ACHN (cell line): ENCODE measurements at regions not wholly inside any gene's neighbourhood (a gene's known extent, or its start where the extent isn't known, plus 50 kb on each side); places are given as distances from the start of the nearest gene placed in this dataset.
A peak's percentile ranks its signal among the peaks of the same experiment; 100 is the strongest.
"Not testable (repeated sequence)": the region's sequence is repeated elsewhere in the genome, so short reads cannot be mapped to it uniquely, and the experiment has no call there.

ENCODE experiments used
- DNase-seq: peaks from one replicate; pipeline ENCODE4 v3.0.0-alpha.2; 2015
- in situ Hi-C: cut with HindIII; loops from 2 replicates; pipeline ENCODE4 v1.10.0; 2017; ENCODE audit warnings: low sequenced_read_pairs, low pct_ligation_motif_present, low pct_unique_long_range_greater_than_20kb

GRCh38 chr10:10730471-10731043 lies 287.1 kb upstream of the CELF2 start:
- in situ Hi-C loops = no loop called here
- DNase-seq = no peak

GRCh38 chr10:10731366-10731765 lies 286.3 kb upstream of the CELF2 start:
- no peak for DNase-seq
- in situ Hi-C loops = no loop called here

- in situ Hi-C loops = no loop called here
- DNase-seq = no peak
Measured at GRCh38 chr10:10734356-10735064, 283.2 kb upstream of the CELF2 start.

GRCh38 chr10:10745291-10745690 lies 272.4 kb upstream of the CELF2 start:
- no peak for DNase-seq
- in situ Hi-C loops = no loop called here

GRCh38 chr10:10755490-10755889 lies 262.2 kb upstream of the CELF2 start:
- DNase-seq = no peak
- in situ Hi-C loops = no loop called here

GRCh38 chr10:10758306-10758705 lies 259.4 kb upstream of the CELF2 start:
- no peak for DNase-seq

GRCh38 chr10:10759806-10760205 lies 257.9 kb upstream of the CELF2 start:
- in situ Hi-C loops, DNase-seq: not testable (repeated sequence)

More at GRCh38 chr10:10758306-10758705, 259.4 kb upstream of the CELF2 start:
- in situ Hi-C loops = no loop called here

- in situ Hi-C loops = no loop called here
- no peak for DNase-seq
Measured at GRCh38 chr10:10765017-10765416, 252.7 kb upstream of the CELF2 start.

GRCh38 chr10:10772411-10772810 lies 245.3 kb upstream of the CELF2 start:
- in situ Hi-C loops = no loop called here
- DNase-seq = no peak

GRCh38 chr10:10772874-10773508 lies 244.7 kb upstream of the CELF2 start:
- in situ Hi-C loops = no loop called here
- DNase-seq = no peak

- in situ Hi-C loops = no loop called here
- no peak for DNase-seq
Measured at GRCh38 chr10:10774416-10774815, 243.3 kb upstream of the CELF2 start.

- in situ Hi-C loops = no loop called here
- DNase-seq = no peak
Measured at GRCh38 chr10:10776363-10776762, 241.3 kb upstream of the CELF2 start.

- no peak for DNase-seq
- in situ Hi-C loops = no loop called here
Measured at GRCh38 chr10:10777279-10777678, 240.4 kb upstream of the CELF2 start.

- in situ Hi-C loops = no loop called here
- no peak for DNase-seq
Measured at GRCh38 chr10:10777723-10778122, 239.9 kb upstream of the CELF2 start.

- in situ Hi-C loops = no loop called here
- no peak for DNase-seq
Measured at GRCh38 chr10:10778959-10779358, 238.7 kb upstream of the CELF2 start.

GRCh38 chr10:10779511-10779910 lies 238.2 kb upstream of the CELF2 start:
- in situ Hi-C loops = no loop called here
- no peak for DNase-seq

GRCh38 chr10:10780746-10781145 lies 236.9 kb upstream of the CELF2 start:
- in situ Hi-C loops = no loop called here
- DNase-seq = no peak

- DNase-seq = no peak
- in situ Hi-C loops = no loop called here
Measured at GRCh38 chr10:10782603-10783002, 235.1 kb upstream of the CELF2 start.

- DNase-seq = peak; percentile 60
- in situ Hi-C loops = no loop called here
Measured at GRCh38 chr10:10785627-10786026, 232.0 kb upstream of the CELF2 start.
